ENCODE measurements at regions not wholly inside any gene's neighbourhood (a gene's known extent, or its start where the extent isn't known, plus 50 kb on each side); places are given as distances from the start of the nearest gene placed in this dataset.
A peak's percentile ranks its signal among the peaks of the same experiment; 100 is the strongest.

DNA sequence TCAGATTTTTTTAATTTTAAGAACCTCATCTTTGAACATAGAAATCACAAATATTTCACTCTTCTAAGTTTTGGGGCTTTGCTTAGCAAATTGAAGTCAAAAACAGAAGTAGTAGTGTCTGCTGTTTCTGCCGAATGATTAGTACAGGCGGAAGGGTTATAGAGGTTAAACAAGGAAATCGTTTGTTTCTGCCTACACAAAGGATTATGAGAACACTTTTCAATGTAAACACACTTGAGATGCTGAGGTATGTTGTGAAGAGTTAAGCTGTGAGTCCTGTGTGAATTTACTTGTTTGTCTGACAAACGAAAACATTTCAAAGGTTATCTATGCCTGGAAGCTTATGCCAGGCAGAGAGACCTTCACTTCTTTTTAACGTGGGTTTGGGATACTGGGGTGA, 224.8 kb downstream of the CETN3 start:
- WGBS, 2 experiments (ENCODE audit: low coverage in 1 of 2, low lambda C conversion rate in 2 of 2, missing lambda C conversion rate in 2 of 2) = 63 to 64% methylated on average over 5 of the region's 5 CpGs
- TF ChIP-seq EZH2 (IDR thresholded peaks at IDR 0.05; ENCODE audit: insufficient read depth, poor library complexity, severe bottlenecking) (no peak), EZH2phosphoT487 (IDR thresholded peaks at IDR 0.05; ENCODE audit: insufficient read depth, low read depth) (no peak)

DNA sequence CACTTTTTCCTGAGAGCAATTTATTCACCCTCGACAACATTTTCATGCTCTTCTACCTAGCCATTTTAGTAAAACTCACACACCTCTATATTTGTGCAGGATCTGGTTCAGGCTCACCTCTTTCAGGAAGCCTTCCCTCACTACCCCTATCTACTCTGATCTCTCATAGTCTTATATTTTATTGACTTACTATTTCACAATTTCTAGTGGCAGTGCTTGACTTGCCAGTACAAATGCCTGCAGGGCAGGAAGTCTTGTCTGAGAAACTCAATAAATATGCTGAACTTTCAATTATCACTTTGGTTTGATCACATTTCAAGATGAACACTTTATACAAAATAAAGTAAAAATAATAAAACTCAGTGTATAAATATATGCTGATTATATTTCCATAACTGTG, 226.8 kb downstream of the CETN3 start:
- no peaks in the 10 kb centered on the region for H3K79me2 ChIP-seq (ENCODE audit: insufficient read depth)
- in situ Hi-C loops (cut with MboI) = no loop called here
- H3K4me3 ChIP-seq = no peak overlapping the region
- H2AFZ ChIP-seq = no peak overlapping the region
- no peaks in the 10 kb centered on the region for H3F3A ChIP-seq (ENCODE audit: insufficient read depth)
- TF ChIP-seq EZH2 (IDR thresholded peaks at IDR 0.05; ENCODE audit: insufficient read depth, poor library complexity, severe bottlenecking) (no peak), EZH2phosphoT487 (IDR thresholded peaks at IDR 0.05; ENCODE audit: insufficient read depth, low read depth) (no peak)
- H3K9me3 ChIP-seq (ENCODE audit: low read depth) = no peaks in the 10 kb centered on the region
- 54 to 63% methylated on average over 1 of the region's 1 CpG for WGBS, 2 experiments (ENCODE audit: low coverage in 1 of 2, low lambda C conversion rate in 2 of 2, missing lambda C conversion rate in 2 of 2)
- no peak overlapping the region for H3K9ac ChIP-seq
- no peak overlapping the region for H3K4me2 ChIP-seq (ENCODE audit: unreplicated experiment)
- H4K20me1 ChIP-seq (ENCODE audit: insufficient read depth) = no peaks in the 10 kb centered on the region
- H3K9me2 ChIP-seq (ENCODE audit: insufficient read depth) = no peaks in the 10 kb centered on the region
- H3K27me3 ChIP-seq (replicated peaks; ENCODE audit: insufficient read depth) = no peaks in the 10 kb centered on the region
- H3K27ac ChIP-seq = no peak overlapping the region
- no peaks in the 10 kb centered on the region for H3K4me1 ChIP-seq (ENCODE audit: insufficient read depth)
- no peaks in the 10 kb centered on the region for H3K36me3 ChIP-seq (ENCODE audit: low read depth)
- peak; percentile 12 for DNase-seq

More for the DNA sequence above, 224.8 kb downstream of the CETN3 start:
- no peaks in the 10 kb centered on the region for H4K20me1 ChIP-seq (ENCODE audit: insufficient read depth)
- no peaks in the 10 kb centered on the region for H3K4me1 ChIP-seq (ENCODE audit: insufficient read depth)
- H3K9ac ChIP-seq = no peak overlapping the region
- H3K79me2 ChIP-seq (ENCODE audit: insufficient read depth) = no peaks in the 10 kb centered on the region
- no peaks in the 10 kb centered on the region for H3K9me3 ChIP-seq (ENCODE audit: low read depth)
- in situ Hi-C loops (cut with MboI) = no loop called here
- no peak overlapping the region for H2AFZ ChIP-seq
- no peak overlapping the region for H3K4me3 ChIP-seq
- no peaks in the 10 kb centered on the region for H3K27me3 ChIP-seq (replicated peaks; ENCODE audit: insufficient read depth)
- no peak overlapping the region for H3K4me2 ChIP-seq (ENCODE audit: unreplicated experiment)
- H3F3A ChIP-seq (ENCODE audit: insufficient read depth) = no peaks in the 10 kb centered on the region
- no peaks in the 10 kb centered on the region for H3K9me2 ChIP-seq (ENCODE audit: insufficient read depth)
- H3K36me3 ChIP-seq (ENCODE audit: low read depth) = no peaks in the 10 kb centered on the region
- DNase-seq = no peak
- no peak overlapping the region for H3K27ac ChIP-seq

DNA sequence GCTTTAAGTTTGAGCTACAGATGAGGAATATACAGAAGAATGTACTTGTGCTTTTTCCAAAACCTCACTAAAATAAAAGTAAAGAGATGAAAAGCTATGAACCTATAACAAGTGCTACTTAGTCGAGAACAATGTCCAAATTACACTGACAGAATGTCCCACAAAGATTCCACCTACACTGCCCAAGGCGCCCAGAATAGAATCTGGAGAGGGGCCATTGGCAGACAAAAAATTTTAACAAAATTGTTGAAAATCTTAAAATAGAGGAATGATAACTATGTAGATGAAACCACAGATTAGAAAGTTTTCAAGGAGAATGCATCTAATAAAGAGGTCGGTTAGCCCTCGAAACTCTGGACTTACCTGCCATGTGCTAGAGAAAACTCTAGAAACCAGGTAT, 235.3 kb downstream of the CETN3 start:
- DNase-seq = no peak
- H3K27ac ChIP-seq = no peak overlapping the region
- in situ Hi-C loops (cut with MboI) = no loop called here
- no peak overlapping the region for H3K4me2 ChIP-seq (ENCODE audit: unreplicated experiment)
- no peaks in the 10 kb centered on the region for H4K20me1 ChIP-seq (ENCODE audit: insufficient read depth)
- H3K4me3 ChIP-seq = no peak overlapping the region
- no peaks in the 10 kb centered on the region for H3K27me3 ChIP-seq (replicated peaks; ENCODE audit: insufficient read depth)
- H3K79me2 ChIP-seq (ENCODE audit: insufficient read depth) = no peaks in the 10 kb centered on the region
- no peak overlapping the region for H2AFZ ChIP-seq
- 71% methylated on average over 4 of the region's 4 CpGs for WGBS, 2 experiments (ENCODE audit: low coverage in 1 of 2, low lambda C conversion rate in 2 of 2, missing lambda C conversion rate in 2 of 2)
- H3K9me3 ChIP-seq (ENCODE audit: low read depth) = no peaks in the 10 kb centered on the region
- no peak for TF ChIP-seq EZH2phosphoT487 (IDR thresholded peaks at IDR 0.05; ENCODE audit: insufficient read depth, low read depth)
- no peak for TF ChIP-seq EZH2 (IDR thresholded peaks at IDR 0.05; ENCODE audit: insufficient read depth, poor library complexity, severe bottlenecking)
- H3K9ac ChIP-seq = no peak overlapping the region
- H3K4me1 ChIP-seq (ENCODE audit: insufficient read depth) = no peaks in the 10 kb centered on the region
- no peaks in the 10 kb centered on the region for H3F3A ChIP-seq (ENCODE audit: insufficient read depth)
- no peaks in the 10 kb centered on the region for H3K9me2 ChIP-seq (ENCODE audit: insufficient read depth)
- no peaks in the 10 kb centered on the region for H3K36me3 ChIP-seq (ENCODE audit: low read depth)

DNA sequence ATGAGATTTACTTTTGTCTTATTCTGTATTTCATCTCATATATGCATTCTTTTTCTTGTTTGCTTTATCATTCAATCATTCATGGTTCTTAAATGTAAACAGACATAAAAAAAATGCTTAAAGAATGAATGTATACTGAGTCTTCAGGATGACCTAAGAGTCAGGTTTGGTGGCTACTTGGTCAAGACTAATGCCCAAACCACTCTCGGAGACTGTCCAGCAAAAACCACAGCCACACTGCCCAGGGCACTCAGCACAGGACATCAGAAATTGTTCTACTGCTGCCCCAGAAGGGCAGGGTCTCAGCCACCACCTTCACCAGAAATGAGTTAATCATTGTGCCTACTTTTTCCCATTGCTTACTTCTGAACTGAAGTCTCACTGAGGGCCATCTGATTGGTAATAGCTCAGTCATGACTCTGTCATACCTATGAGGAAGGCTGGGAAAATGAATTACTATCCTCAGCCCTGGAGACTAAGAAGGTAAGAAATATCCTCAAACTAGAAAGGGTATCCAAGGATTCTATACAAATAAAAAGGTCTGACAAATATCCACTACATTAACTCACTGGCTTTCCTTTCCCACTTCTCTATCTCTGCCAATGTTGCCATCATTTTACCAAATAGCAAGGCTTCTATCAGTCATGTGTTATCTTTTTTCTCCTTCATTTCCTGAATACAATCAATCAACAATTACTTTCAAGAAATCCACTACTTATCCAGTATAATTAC, 236.1 kb downstream of the CETN3 start:
- no peaks in the 10 kb centered on the region for H3F3A ChIP-seq (ENCODE audit: insufficient read depth)
- no peaks in the 10 kb centered on the region for H3K79me2 ChIP-seq (ENCODE audit: insufficient read depth)
- no peaks in the 10 kb centered on the region for H3K9me2 ChIP-seq (ENCODE audit: insufficient read depth)
- H2AFZ ChIP-seq = no peak overlapping the region
- WGBS, 2 experiments (ENCODE audit: low coverage in 1 of 2, low lambda C conversion rate in 2 of 2, missing lambda C conversion rate in 2 of 2) = 45 to 56% methylated on average over 1 of the region's 1 CpG
- H3K27me3 ChIP-seq (replicated peaks; ENCODE audit: insufficient read depth) = no peaks in the 10 kb centered on the region
- no peak overlapping the region for H3K4me3 ChIP-seq
- H3K4me1 ChIP-seq (ENCODE audit: insufficient read depth) = no peaks in the 10 kb centered on the region
- no peak overlapping the region for H3K27ac ChIP-seq
- H4K20me1 ChIP-seq (ENCODE audit: insufficient read depth) = no peaks in the 10 kb centered on the region
- DNase-seq = no peak
- in situ Hi-C loops (cut with MboI) = no loop called here
- no peak overlapping the region for H3K9ac ChIP-seq
- no peak overlapping the region for H3K4me2 ChIP-seq (ENCODE audit: unreplicated experiment)
- H3K9me3 ChIP-seq (ENCODE audit: low read depth) = no peaks in the 10 kb centered on the region
- no peaks in the 10 kb centered on the region for H3K36me3 ChIP-seq (ENCODE audit: low read depth)
- no peak for TF ChIP-seq EZH2 (IDR thresholded peaks at IDR 0.05; ENCODE audit: insufficient read depth, poor library complexity, severe bottlenecking)

DNA sequence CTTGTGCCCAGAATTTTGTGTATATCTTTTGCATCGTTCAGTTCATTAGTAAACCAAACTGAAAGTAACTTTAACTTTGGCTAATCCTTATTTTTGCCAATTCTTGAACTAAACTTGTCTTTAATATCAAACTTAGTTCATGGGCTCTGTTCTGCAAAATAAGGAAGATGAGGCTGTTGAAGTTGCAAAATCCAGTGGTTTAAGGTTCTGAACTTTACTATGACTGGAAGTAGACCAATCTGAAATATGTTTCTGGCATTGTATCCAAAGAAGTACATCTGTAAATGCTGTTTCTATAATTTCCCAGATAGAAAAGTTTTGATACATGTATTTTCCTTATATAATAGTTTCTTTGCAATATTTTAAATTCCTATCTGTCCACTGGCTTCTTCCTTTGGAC, 238.1 kb downstream of the CETN3 start:
- H3K4me3 ChIP-seq = no peak overlapping the region
- in situ Hi-C loops (cut with MboI) = no loop called here
- TF ChIP-seq EZH2phosphoT487 (IDR thresholded peaks at IDR 0.05; ENCODE audit: insufficient read depth, low read depth) (no peak), EZH2 (IDR thresholded peaks at IDR 0.05; ENCODE audit: insufficient read depth, poor library complexity, severe bottlenecking) (no peak)

More for the DNA sequence above, 238.1 kb downstream of the CETN3 start:
- no peaks in the 10 kb centered on the region for H3F3A ChIP-seq (ENCODE audit: insufficient read depth)
- H3K27ac ChIP-seq = no peak overlapping the region
- H3K27me3 ChIP-seq (replicated peaks; ENCODE audit: insufficient read depth) = no peaks in the 10 kb centered on the region
- no peaks in the 10 kb centered on the region for H3K4me1 ChIP-seq (ENCODE audit: insufficient read depth)
- H3K79me2 ChIP-seq (ENCODE audit: insufficient read depth) = no peaks in the 10 kb centered on the region
- H3K9me3 ChIP-seq (ENCODE audit: low read depth) = no peaks in the 10 kb centered on the region
- H3K9me2 ChIP-seq (ENCODE audit: insufficient read depth) = no peaks in the 10 kb centered on the region
- WGBS, 2 experiments (ENCODE audit: low coverage in 1 of 2, low lambda C conversion rate in 2 of 2, missing lambda C conversion rate in 2 of 2) = 0 to 3% methylated on average over 1 of the region's 1 CpG
- no peak overlapping the region for H3K9ac ChIP-seq
- H2AFZ ChIP-seq = no peak overlapping the region
- no peak for DNase-seq
- H4K20me1 ChIP-seq (ENCODE audit: insufficient read depth) = no peaks in the 10 kb centered on the region
- no peaks in the 10 kb centered on the region for H3K36me3 ChIP-seq (ENCODE audit: low read depth)
- H3K4me2 ChIP-seq (ENCODE audit: unreplicated experiment) = no peak overlapping the region
